ENCODE measurements at regions not wholly inside any gene's neighbourhood (a gene's known extent, or its start where the extent isn't known, plus 50 kb on each side); places are given as distances from the start of the nearest gene placed in this dataset.

- WGBS, 2 donors: 52 to 59% methylated on average over 5 of the region's 5 CpGs
- peaks cover 4 to 5% of the 10 kb centered on the region in 2 donors for H3K9me3 ChIP-seq (ENCODE audit: control insufficient read depth in 2 of 2, insufficient read depth in 1 of 2, low read depth in 1 of 2, low read length in 1 of 2)
- H3K4me1 ChIP-seq (ENCODE audit: control insufficient read depth in 2 of 2, insufficient read depth in 2 of 2, low read length in 1 of 2): peaks cover 0 to 2% of the 10 kb centered on the region in 2 donors
- no peak overlapping the region for H3K4me3 ChIP-seq (ENCODE audit: low read depth in 1 of 2, low read length in 2 of 2)
- H3K27ac ChIP-seq (ENCODE audit: low read depth in 2 of 2, low read length in 1 of 2): peak overlapping the region; percentile 73 to 90
- no peaks in the 10 kb centered on the region for H3K36me3 ChIP-seq (ENCODE audit: control insufficient read depth in 2 of 2, insufficient read depth in 2 of 2, low read length in 1 of 2)
- no peaks in the 10 kb centered on the region for H3K27me3 ChIP-seq (ENCODE audit: control insufficient read depth in 1 of 2, insufficient read depth in 2 of 2, low read length in 2 of 2)
Measured at GRCh38 chr3:40631341-40631995, 106.7 kb downstream of the ZNF621 start.

- H3K36me3 ChIP-seq (ENCODE audit: control insufficient read depth in 2 of 2, insufficient read depth in 2 of 2, low read length in 1 of 2): no peaks in the 10 kb centered on the region
- no peak overlapping the region for H3K4me3 ChIP-seq (ENCODE audit: low read depth in 1 of 2, low read length in 2 of 2)
- no peak overlapping the region for H3K27ac ChIP-seq (ENCODE audit: low read depth in 2 of 2, low read length in 1 of 2)
- no peaks in the 10 kb centered on the region for H3K4me1 ChIP-seq (ENCODE audit: control insufficient read depth in 2 of 2, insufficient read depth in 2 of 2, low read length in 1 of 2)
- no peaks in the 10 kb centered on the region for H3K27me3 ChIP-seq (ENCODE audit: control insufficient read depth in 1 of 2, insufficient read depth in 2 of 2, low read length in 2 of 2)
- H3K9me3 ChIP-seq (ENCODE audit: control insufficient read depth in 2 of 2, insufficient read depth in 1 of 2, low read depth in 1 of 2, low read length in 1 of 2): peaks cover 0 to 2% of the 10 kb centered on the region in 2 donors
- WGBS, 2 donors: 45 to 61% methylated on average over 2 of the region's 2 CpGs
Measured at GRCh38 chr3:40637906-40638305, 113.1 kb downstream of the ZNF621 start.

DNA sequence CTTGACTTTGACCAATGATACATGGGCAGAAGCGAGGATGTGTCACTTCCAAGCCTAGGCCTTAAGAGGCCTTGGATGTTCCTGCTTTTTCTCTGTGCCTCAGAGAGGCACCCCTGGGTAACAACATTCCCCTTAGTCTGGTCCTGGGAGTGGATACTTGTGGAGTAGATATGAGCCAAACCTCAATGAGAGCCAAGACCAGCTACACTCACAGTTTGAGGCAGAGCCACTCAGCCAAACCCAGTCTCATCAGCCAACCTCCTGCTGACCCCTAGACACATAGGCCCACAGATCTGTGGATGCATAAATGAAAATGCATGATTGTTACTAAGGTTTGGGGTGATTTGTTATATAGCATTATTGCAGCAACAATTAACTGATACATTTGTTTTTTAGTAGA, 114.2 kb downstream of the ZNF621 start:
- WGBS, 2 donors: 96 to 100% methylated on average over 1 of the region's 1 CpG

DNA sequence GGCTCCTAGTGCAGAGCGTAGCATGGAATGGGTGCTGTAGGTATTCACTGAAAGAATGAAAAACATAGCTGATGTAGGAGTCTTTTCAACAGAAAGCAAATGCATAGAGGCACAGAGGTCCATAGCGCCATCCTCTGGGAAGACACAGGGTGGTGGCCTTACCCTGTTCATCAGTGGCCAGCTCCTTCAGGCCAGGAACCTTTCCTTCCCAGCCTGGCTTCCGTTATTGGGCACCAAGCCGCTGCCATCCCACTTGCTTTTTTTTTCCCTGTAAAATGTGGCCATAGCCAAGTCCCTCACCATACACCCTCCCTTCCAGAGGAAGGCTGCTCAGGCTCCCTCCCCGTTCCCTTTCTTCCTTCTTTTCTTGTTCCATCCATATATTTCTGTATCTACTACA, 118.1 kb downstream of the ZNF621 start:
- Histone ChIP-seq H3K4me3 (ENCODE audit: low read depth in 1 of 2, low read length in 2 of 2) (no peak overlapping the region), H3K27ac (ENCODE audit: low read depth in 2 of 2, low read length in 1 of 2) (no peak overlapping the region), H3K4me1 (ENCODE audit: control insufficient read depth in 2 of 2, insufficient read depth in 2 of 2, low read length in 1 of 2) (no peaks in the 10 kb centered on the region), H3K9me3 (ENCODE audit: control insufficient read depth in 2 of 2, insufficient read depth in 1 of 2, low read depth in 1 of 2, low read length in 1 of 2) (peaks cover 0 to under 1% of the 10 kb centered on the region in 2 donors), H3K36me3 (ENCODE audit: control insufficient read depth in 2 of 2, insufficient read depth in 2 of 2, low read length in 1 of 2) (no peaks in the 10 kb centered on the region), H3K27me3 (ENCODE audit: control insufficient read depth in 1 of 2, insufficient read depth in 2 of 2, low read length in 2 of 2) (no peaks in the 10 kb centered on the region)
- WGBS, 2 donors: 84 to 88% methylated on average over 5 of the region's 5 CpGs

More for the DNA sequence above, 114.2 kb downstream of the ZNF621 start:
- Histone ChIP-seq H3K4me3 (ENCODE audit: low read depth in 1 of 2, low read length in 2 of 2) (no peak overlapping the region), H3K4me1 (ENCODE audit: control insufficient read depth in 2 of 2, insufficient read depth in 2 of 2, low read length in 1 of 2) (no peaks in the 10 kb centered on the region), H3K36me3 (ENCODE audit: control insufficient read depth in 2 of 2, insufficient read depth in 2 of 2, low read length in 1 of 2) (no peaks in the 10 kb centered on the region), H3K27ac (ENCODE audit: low read depth in 2 of 2, low read length in 1 of 2) (no peak overlapping the region), H3K27me3 (ENCODE audit: control insufficient read depth in 1 of 2, insufficient read depth in 2 of 2, low read length in 2 of 2) (no peaks in the 10 kb centered on the region), H3K9me3 (ENCODE audit: control insufficient read depth in 2 of 2, insufficient read depth in 1 of 2, low read depth in 1 of 2, low read length in 1 of 2) (peaks cover 0 to 2% of the 10 kb centered on the region in 2 donors)

GRCh38 chr3:40645883-40646282, 121.1 kb downstream of the ZNF621 start:
- Histone ChIP-seq H3K4me3 (ENCODE audit: low read depth in 1 of 2, low read length in 2 of 2) (no peak overlapping the region), H3K36me3 (ENCODE audit: control insufficient read depth in 2 of 2, insufficient read depth in 2 of 2, low read length in 1 of 2) (no peaks in the 10 kb centered on the region), H3K4me1 (ENCODE audit: control insufficient read depth in 2 of 2, insufficient read depth in 2 of 2, low read length in 1 of 2) (no peaks in the 10 kb centered on the region), H3K9me3 (ENCODE audit: control insufficient read depth in 2 of 2, insufficient read depth in 1 of 2, low read depth in 1 of 2, low read length in 1 of 2) (no peaks in the 10 kb centered on the region), H3K27ac (ENCODE audit: low read depth in 2 of 2, low read length in 1 of 2) (no peak overlapping the region), H3K27me3 (ENCODE audit: control insufficient read depth in 1 of 2, insufficient read depth in 2 of 2, low read length in 2 of 2) (no peaks in the 10 kb centered on the region)
- WGBS, 2 donors: 68% methylated on average over 3 of the region's 3 CpGs

- H3K27me3 ChIP-seq (ENCODE audit: control insufficient read depth in 1 of 2, insufficient read depth in 2 of 2, low read length in 2 of 2): no peaks in the 10 kb centered on the region
- H3K27ac ChIP-seq (ENCODE audit: low read depth in 2 of 2, low read length in 1 of 2): no peak overlapping the region
- no peaks in the 10 kb centered on the region for H3K4me1 ChIP-seq (ENCODE audit: control insufficient read depth in 2 of 2, insufficient read depth in 2 of 2, low read length in 1 of 2)
- no peaks in the 10 kb centered on the region for H3K9me3 ChIP-seq (ENCODE audit: control insufficient read depth in 2 of 2, insufficient read depth in 1 of 2, low read depth in 1 of 2, low read length in 1 of 2)
- no peak overlapping the region for H3K4me3 ChIP-seq (ENCODE audit: low read depth in 1 of 2, low read length in 2 of 2)
- WGBS, 2 donors: 77 to 79% methylated on average over 4 of the region's 4 CpGs
- H3K36me3 ChIP-seq (ENCODE audit: control insufficient read depth in 2 of 2, insufficient read depth in 2 of 2, low read length in 1 of 2): no peaks in the 10 kb centered on the region
Measured at GRCh38 chr3:40649346-40649745, 124.6 kb downstream of the ZNF621 start.

GRCh38 chr3:40652072-40652471, 127.3 kb downstream of the ZNF621 start:
- no peak overlapping the region for H3K27ac ChIP-seq (ENCODE audit: low read depth in 2 of 2, low read length in 1 of 2)
- 92% methylated on average over 5 of the region's 5 CpGs for WGBS, 2 donors
- no peaks in the 10 kb centered on the region for H3K36me3 ChIP-seq (ENCODE audit: control insufficient read depth in 2 of 2, insufficient read depth in 2 of 2, low read length in 1 of 2)
- no peaks in the 10 kb centered on the region for H3K9me3 ChIP-seq (ENCODE audit: control insufficient read depth in 2 of 2, insufficient read depth in 1 of 2, low read depth in 1 of 2, low read length in 1 of 2)
- H3K4me1 ChIP-seq (ENCODE audit: control insufficient read depth in 2 of 2, insufficient read depth in 2 of 2, low read length in 1 of 2): no peaks in the 10 kb centered on the region
- H3K27me3 ChIP-seq (ENCODE audit: control insufficient read depth in 1 of 2, insufficient read depth in 2 of 2, low read length in 2 of 2): no peaks in the 10 kb centered on the region
- no peak overlapping the region for H3K4me3 ChIP-seq (ENCODE audit: low read depth in 1 of 2, low read length in 2 of 2)

DNA sequence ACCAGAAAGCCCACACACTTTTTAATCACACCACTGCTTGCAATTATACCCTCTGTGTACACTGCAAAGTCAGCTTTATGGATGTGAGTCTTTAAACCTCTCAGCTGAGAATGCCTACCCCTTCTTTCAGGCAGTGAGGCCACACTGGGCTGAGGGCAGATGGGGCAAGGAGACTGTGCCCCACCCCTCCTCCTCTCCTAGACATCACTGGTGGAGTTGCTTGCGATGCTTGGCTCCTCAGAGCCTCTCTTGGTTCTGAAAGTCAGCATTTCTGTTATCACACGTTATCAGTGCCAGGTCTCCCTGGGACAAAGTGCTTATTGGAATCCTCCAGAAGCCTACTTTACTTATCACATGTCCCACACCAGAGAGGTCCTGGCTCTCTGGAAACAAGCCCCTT, 128.2 kb downstream of the ZNF621 start:
- no peaks in the 10 kb centered on the region for H3K9me3 ChIP-seq (ENCODE audit: control insufficient read depth in 2 of 2, insufficient read depth in 1 of 2, low read depth in 1 of 2, low read length in 1 of 2)
- H3K36me3 ChIP-seq (ENCODE audit: control insufficient read depth in 2 of 2, insufficient read depth in 2 of 2, low read length in 1 of 2): no peaks in the 10 kb centered on the region
- H3K27ac ChIP-seq (ENCODE audit: low read depth in 2 of 2, low read length in 1 of 2): no peak overlapping the region
- WGBS, 2 donors: 86 to 93% methylated on average over 2 of the region's 2 CpGs
- H3K4me1 ChIP-seq (ENCODE audit: control insufficient read depth in 2 of 2, insufficient read depth in 2 of 2, low read length in 1 of 2): no peaks in the 10 kb centered on the region
- H3K4me3 ChIP-seq (ENCODE audit: low read depth in 1 of 2, low read length in 2 of 2): no peak overlapping the region
- H3K27me3 ChIP-seq (ENCODE audit: control insufficient read depth in 1 of 2, insufficient read depth in 2 of 2, low read length in 2 of 2): no peaks in the 10 kb centered on the region

- no peaks in the 10 kb centered on the region for H3K27me3 ChIP-seq (ENCODE audit: control insufficient read depth in 1 of 2, insufficient read depth in 2 of 2, low read length in 2 of 2)
- H3K27ac ChIP-seq (ENCODE audit: low read depth in 2 of 2, low read length in 1 of 2): no peak overlapping the region
- 91 to 94% methylated on average over 3 of the region's 3 CpGs for WGBS, 2 donors
- H3K9me3 ChIP-seq (ENCODE audit: control insufficient read depth in 2 of 2, insufficient read depth in 1 of 2, low read depth in 1 of 2, low read length in 1 of 2): no peaks in the 10 kb centered on the region
- H3K4me3 ChIP-seq (ENCODE audit: low read depth in 1 of 2, low read length in 2 of 2): no peak overlapping the region
- no peaks in the 10 kb centered on the region for H3K36me3 ChIP-seq (ENCODE audit: control insufficient read depth in 2 of 2, insufficient read depth in 2 of 2, low read length in 1 of 2)
- H3K4me1 ChIP-seq (ENCODE audit: control insufficient read depth in 2 of 2, insufficient read depth in 2 of 2, low read length in 1 of 2): no peaks in the 10 kb centered on the region
Measured at GRCh38 chr3:40653878-40654277, 129.1 kb downstream of the ZNF621 start.

- 90% methylated on average over 4 of the region's 4 CpGs for WGBS, 2 donors
- Histone ChIP-seq H3K4me1 (ENCODE audit: control insufficient read depth in 2 of 2, insufficient read depth in 2 of 2, low read length in 1 of 2) (no peaks in the 10 kb centered on the region), H3K27me3 (ENCODE audit: control insufficient read depth in 1 of 2, insufficient read depth in 2 of 2, low read length in 2 of 2) (no peaks in the 10 kb centered on the region), H3K4me3 (ENCODE audit: low read depth in 1 of 2, low read length in 2 of 2) (no peak overlapping the region), H3K9me3 (ENCODE audit: control insufficient read depth in 2 of 2, insufficient read depth in 1 of 2, low read depth in 1 of 2, low read length in 1 of 2) (no peaks in the 10 kb centered on the region), H3K27ac (ENCODE audit: low read depth in 2 of 2, low read length in 1 of 2) (no peak overlapping the region), H3K36me3 (ENCODE audit: control insufficient read depth in 2 of 2, insufficient read depth in 2 of 2, low read length in 1 of 2) (no peaks in the 10 kb centered on the region)
Measured at GRCh38 chr3:40655551-40655950, 130.8 kb downstream of the ZNF621 start.

Measured in esophagus (tissue), 2 donors.